ENCODE measurements at regions not wholly inside any gene's neighbourhood (a gene's known extent, or its start where the extent isn't known, plus 50 kb on each side); places are given as distances from the start of the nearest gene placed in this dataset.
"Not testable (repeated sequence)": the region's sequence is repeated elsewhere in the genome, so short reads cannot be mapped to it uniquely, and the experiment has no call there.

GRCh38 chr1:207196135-207196534 lies 92.1 kb downstream of the C4BPA start:
- H3K4me3 Mint-ChIP-seq (ENCODE audit: low read depth); intact Hi-C loops (cut with micrococcal nuclease); H3K9me3 Mint-ChIP-seq; H3K27ac Mint-ChIP-seq; H3K4me1 Mint-ChIP-seq (ENCODE audit: low read depth); DNase-seq (ENCODE audit: low spot score); H3K36me3 Mint-ChIP-seq (ENCODE audit: low read depth): not testable (repeated sequence)
- H3K27me3 Mint-ChIP-seq (ENCODE audit: low read depth) = peaks cover 12% of the 10 kb centered on the region

DNA sequence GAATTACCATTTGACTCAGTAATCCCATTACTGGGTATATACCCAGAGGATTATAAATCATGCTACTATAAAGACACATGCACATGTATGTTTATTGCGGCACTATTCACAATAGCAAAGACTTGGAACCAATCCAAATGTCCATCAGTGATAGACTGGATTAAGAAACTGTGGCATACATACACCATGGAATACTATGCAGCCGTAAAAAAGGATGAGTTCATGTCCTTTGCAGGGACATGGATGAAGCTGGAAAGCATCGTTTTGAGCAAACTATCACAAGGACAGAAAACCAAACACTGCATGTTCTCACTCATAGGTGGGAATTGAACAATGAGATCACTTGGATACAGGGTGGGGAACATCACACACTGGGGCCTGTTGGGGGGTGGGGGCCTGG lies 97.5 kb downstream of the C4BPA start:
- H3K27me3 Mint-ChIP-seq (ENCODE audit: low read depth); H3K4me1 Mint-ChIP-seq (ENCODE audit: low read depth); H3K9me3 Mint-ChIP-seq; H3K36me3 Mint-ChIP-seq (ENCODE audit: low read depth); intact Hi-C loops (cut with micrococcal nuclease); H3K4me3 Mint-ChIP-seq (ENCODE audit: low read depth); H3K27ac Mint-ChIP-seq; DNase-seq (ENCODE audit: low spot score): not testable (repeated sequence)

GRCh38 chr1:207202480-207202879 lies 98.4 kb downstream of the C4BPA start:
- H3K36me3 Mint-ChIP-seq (ENCODE audit: low read depth) = no peaks in the 10 kb centered on the region

DNA sequence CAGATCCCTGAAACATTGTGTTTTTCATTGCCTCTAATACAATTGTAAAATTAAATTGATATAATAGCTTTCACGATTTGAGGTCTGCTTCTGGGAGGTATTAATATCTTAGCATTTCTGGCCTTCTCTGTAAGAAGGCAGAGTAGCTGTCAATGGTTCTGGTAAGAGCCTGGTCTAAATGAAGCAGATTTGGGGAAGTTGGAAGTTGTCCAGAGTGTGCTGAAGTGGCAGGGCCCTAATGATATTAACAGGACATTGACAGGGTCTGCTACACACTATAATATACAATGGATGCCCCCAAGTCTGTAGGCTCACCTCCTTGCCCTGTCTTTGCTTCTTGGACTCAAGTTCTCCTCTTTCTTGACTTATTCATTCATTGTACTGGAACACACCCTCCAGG lies 99.5 kb downstream of the C4BPA start:
- no peak overlapping the region for H3K4me3 Mint-ChIP-seq (ENCODE audit: low read depth)
- intact Hi-C loops (cut with micrococcal nuclease) = no loop called here
- peaks cover 10% of the 10 kb centered on the region for H3K9me3 Mint-ChIP-seq
- H3K4me1 Mint-ChIP-seq (ENCODE audit: low read depth) = peaks cover 2% of the 10 kb centered on the region
- H3K36me3 Mint-ChIP-seq (ENCODE audit: low read depth) = no peaks in the 10 kb centered on the region
- peaks cover 4% of the 10 kb centered on the region for H3K27me3 Mint-ChIP-seq (ENCODE audit: low read depth)
- DNase-seq (ENCODE audit: low spot score) = no peak
- H3K27ac Mint-ChIP-seq = no peak overlapping the region

More at GRCh38 chr1:207202480-207202879, 98.4 kb downstream of the C4BPA start:
- H3K27me3 Mint-ChIP-seq (ENCODE audit: low read depth) = peaks cover 4% of the 10 kb centered on the region
- peaks cover 2% of the 10 kb centered on the region for H3K4me1 Mint-ChIP-seq (ENCODE audit: low read depth)
- no peak for DNase-seq (ENCODE audit: low spot score)
- no peak overlapping the region for H3K27ac Mint-ChIP-seq
- intact Hi-C loops (cut with micrococcal nuclease) = no loop called here
- no peak overlapping the region for H3K4me3 Mint-ChIP-seq (ENCODE audit: low read depth)
- peaks cover 10% of the 10 kb centered on the region for H3K9me3 Mint-ChIP-seq

- no peak overlapping the region for H3K27ac Mint-ChIP-seq
- H3K4me1 Mint-ChIP-seq (ENCODE audit: low read depth) = peaks cover 2% of the 10 kb centered on the region
- no peaks in the 10 kb centered on the region for H3K27me3 Mint-ChIP-seq (ENCODE audit: low read depth)
- no peak overlapping the region for H3K4me3 Mint-ChIP-seq (ENCODE audit: low read depth)
- no peaks in the 10 kb centered on the region for H3K36me3 Mint-ChIP-seq (ENCODE audit: low read depth)
- H3K9me3 Mint-ChIP-seq = peaks cover 10% of the 10 kb centered on the region
- intact Hi-C loops (cut with micrococcal nuclease) = no loop called here
- no peak for DNase-seq (ENCODE audit: low spot score)
Measured at GRCh38 chr1:207205614-207206061, 101.6 kb downstream of the C4BPA start.

DNA sequence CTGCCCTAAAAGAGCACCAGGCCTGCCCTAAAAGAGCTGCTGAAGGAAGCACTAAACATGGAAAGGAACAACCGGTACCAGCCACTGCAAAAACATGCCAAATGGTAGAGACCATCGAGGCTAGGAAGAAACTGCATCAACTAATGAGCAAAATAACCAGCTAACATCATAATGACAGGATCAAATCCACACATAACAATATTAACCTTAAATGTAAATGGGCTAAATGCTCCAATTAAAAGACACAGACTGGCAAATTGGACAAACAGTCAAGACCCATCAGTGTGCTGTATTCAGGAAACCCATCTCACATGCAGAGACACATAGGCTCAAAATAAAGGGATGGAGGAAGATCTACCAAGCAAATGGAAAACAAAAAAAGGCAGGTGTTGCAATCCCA lies 104.7 kb downstream of the C4BPA start:
- intact Hi-C loops (cut with micrococcal nuclease); DNase-seq (ENCODE audit: low spot score); H3K27ac Mint-ChIP-seq; H3K9me3 Mint-ChIP-seq; H3K4me1 Mint-ChIP-seq (ENCODE audit: low read depth); H3K4me3 Mint-ChIP-seq (ENCODE audit: low read depth); H3K36me3 Mint-ChIP-seq (ENCODE audit: low read depth); H3K27me3 Mint-ChIP-seq (ENCODE audit: low read depth): not testable (repeated sequence)

GRCh38 chr1:207214453-207214852 lies 107.0 kb upstream of the CD55 start:
- Mint-ChIP-seq H3K27ac (no peak overlapping the region), H3K4me3 (ENCODE audit: low read depth) (no peak overlapping the region), H3K27me3 (ENCODE audit: low read depth) (no peaks in the 10 kb centered on the region), H3K36me3 (ENCODE audit: low read depth) (no peaks in the 10 kb centered on the region), H3K9me3 (peaks cover 8% of the 10 kb centered on the region), H3K4me1 (ENCODE audit: low read depth) (peaks cover 4% of the 10 kb centered on the region)
- no peak for DNase-seq (ENCODE audit: low spot score)
- intact Hi-C loops (cut with micrococcal nuclease) = no loop called here

DNA sequence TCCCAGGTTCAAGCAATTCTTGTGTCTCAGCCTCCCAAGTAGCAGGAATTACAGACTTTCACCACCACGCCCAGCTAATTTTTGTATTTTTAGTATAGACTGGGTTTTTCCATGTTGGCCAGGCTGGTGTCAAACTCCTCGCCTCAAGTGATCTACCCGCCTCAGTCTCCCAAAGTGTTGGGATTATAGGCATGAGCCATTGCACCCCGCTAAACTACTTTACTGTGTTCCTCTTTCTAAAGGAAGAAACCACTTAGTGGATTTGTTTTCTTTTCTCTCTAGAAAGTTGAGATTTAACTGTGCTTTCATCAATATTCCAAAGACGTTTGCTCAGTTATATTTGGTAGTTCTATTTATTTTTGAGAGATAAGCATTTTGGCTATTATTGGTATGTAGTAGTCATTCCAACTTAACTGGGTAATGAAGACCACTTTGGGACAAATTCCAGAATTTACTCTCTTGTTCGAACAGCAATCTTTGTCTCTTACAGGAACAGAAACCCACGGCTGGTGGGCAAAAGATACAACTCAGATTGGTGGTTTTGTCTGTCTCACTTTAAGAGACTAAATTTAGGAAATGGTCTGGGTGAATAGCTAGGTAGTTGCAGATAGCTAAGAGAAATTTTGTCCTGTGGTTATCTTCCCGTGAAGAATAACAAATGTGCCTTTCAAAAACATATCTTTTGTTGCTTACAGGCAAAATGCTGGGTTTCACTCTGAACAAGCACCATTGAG lies 103.5 kb upstream of the CD55 start:
- H3K36me3 Mint-ChIP-seq (ENCODE audit: low read depth) = no peaks in the 10 kb centered on the region
- intact Hi-C loops (cut with micrococcal nuclease) = no loop called here
- DNase-seq (ENCODE audit: low spot score) = no peak
- H3K4me3 Mint-ChIP-seq (ENCODE audit: low read depth) = no peak overlapping the region
- H3K4me1 Mint-ChIP-seq (ENCODE audit: low read depth) = peaks cover 6% of the 10 kb centered on the region
- no peak overlapping the region for H3K27ac Mint-ChIP-seq
- peaks cover 8% of the 10 kb centered on the region for H3K9me3 Mint-ChIP-seq
- peaks cover 2% of the 10 kb centered on the region for H3K27me3 Mint-ChIP-seq (ENCODE audit: low read depth)

GRCh38 chr1:207218512-207219362 lies 102.7 kb upstream of the CD55 start:
- Mint-ChIP-seq H3K9me3 (peaks cover 8% of the 10 kb centered on the region), H3K27me3 (ENCODE audit: low read depth) (peaks cover 2% of the 10 kb centered on the region), H3K27ac (no peak overlapping the region), H3K4me3 (ENCODE audit: low read depth) (no peak overlapping the region), H3K36me3 (ENCODE audit: low read depth) (no peaks in the 10 kb centered on the region), H3K4me1 (ENCODE audit: low read depth) (peaks cover 6% of the 10 kb centered on the region)
- intact Hi-C loops (cut with micrococcal nuclease) = no loop called here
- DNase-seq (ENCODE audit: low spot score) = no peak

DNA sequence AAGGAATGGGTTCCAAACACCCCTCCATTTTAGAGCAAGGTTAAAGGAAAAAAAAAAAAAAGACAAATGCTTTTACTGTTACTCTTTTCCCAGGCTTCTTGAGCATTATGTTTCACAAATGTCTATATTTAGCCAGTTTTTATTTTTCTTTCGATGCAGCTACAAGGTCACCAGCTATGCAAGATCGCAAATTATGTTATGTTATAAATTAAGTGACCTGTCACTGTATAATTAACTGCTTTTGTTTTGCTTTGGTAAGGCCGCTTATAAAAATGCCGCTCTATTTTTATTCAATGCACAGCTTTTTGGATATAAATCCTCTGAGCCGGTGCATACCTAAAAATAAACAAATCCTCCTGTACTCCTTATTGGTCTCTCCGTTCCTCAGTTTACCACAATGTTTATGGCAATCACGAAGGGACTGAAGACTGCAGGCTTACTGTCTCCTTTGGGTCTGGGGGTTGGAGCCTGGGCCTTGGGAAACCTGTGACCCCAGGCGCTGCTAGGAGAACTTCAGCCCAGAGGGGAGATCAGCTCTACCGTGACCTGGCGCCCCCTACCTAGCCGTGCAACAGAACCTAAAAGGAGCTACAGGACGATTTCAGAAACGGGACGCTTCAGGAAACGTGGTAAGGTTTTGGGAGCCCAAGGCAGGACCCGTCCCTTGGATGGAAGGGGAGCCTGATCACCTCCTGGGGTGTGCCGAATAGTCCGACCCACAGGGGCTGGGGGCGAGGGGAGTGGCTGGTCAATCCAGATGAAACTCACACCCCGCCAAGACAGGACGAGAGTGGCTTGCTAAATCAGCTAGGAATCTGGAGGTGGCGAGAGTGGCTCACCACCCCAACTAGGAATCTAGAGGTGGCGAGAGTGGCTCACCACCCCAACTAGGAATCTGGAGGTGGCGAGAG lies 101.2 kb upstream of the CD55 start:
- intact Hi-C loops (cut with micrococcal nuclease) = no loop called here
- no peak overlapping the region for H3K4me3 Mint-ChIP-seq (ENCODE audit: low read depth)

DNA sequence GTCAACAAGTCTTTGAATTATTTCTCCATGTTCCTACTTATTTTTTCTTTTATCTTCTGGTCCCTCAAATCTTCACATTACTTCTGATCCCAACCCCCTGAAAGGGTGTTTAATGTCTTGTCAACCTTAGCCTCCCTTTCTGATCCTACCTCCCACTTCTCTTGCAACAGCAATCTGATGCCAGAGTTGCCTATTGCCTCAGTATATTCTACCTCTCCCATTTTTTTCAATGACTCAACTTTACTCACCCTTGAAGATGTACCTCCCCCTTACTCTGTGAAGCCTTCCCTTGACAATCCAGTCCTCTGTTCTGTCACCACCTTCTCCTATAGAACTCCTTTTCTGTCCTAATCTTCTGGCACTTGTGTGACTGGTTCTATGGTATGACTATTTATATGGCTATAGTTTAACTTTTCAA lies 99.5 kb upstream of the CD55 start:
- H3K27me3 Mint-ChIP-seq (ENCODE audit: low read depth) = peaks cover 2% of the 10 kb centered on the region
- intact Hi-C loops (cut with micrococcal nuclease) = no loop called here
- H3K4me1 Mint-ChIP-seq (ENCODE audit: low read depth) = peaks cover 6% of the 10 kb centered on the region
- no peaks in the 10 kb centered on the region for H3K36me3 Mint-ChIP-seq (ENCODE audit: low read depth)
- H3K4me3 Mint-ChIP-seq (ENCODE audit: low read depth) = no peak overlapping the region
- DNase-seq (ENCODE audit: low spot score) = no peak
- H3K9me3 Mint-ChIP-seq = no peaks in the 10 kb centered on the region
- H3K27ac Mint-ChIP-seq = no peak overlapping the region

More for the DNA sequence above, 101.2 kb upstream of the CD55 start:
- peaks cover 2% of the 10 kb centered on the region for H3K27me3 Mint-ChIP-seq (ENCODE audit: low read depth)
- no peaks in the 10 kb centered on the region for H3K9me3 Mint-ChIP-seq
- H3K4me1 Mint-ChIP-seq (ENCODE audit: low read depth) = peaks cover 6% of the 10 kb centered on the region
- DNase-seq (ENCODE audit: low spot score) = no peak
- H3K27ac Mint-ChIP-seq = no peak overlapping the region
- no peaks in the 10 kb centered on the region for H3K36me3 Mint-ChIP-seq (ENCODE audit: low read depth)

DNA sequence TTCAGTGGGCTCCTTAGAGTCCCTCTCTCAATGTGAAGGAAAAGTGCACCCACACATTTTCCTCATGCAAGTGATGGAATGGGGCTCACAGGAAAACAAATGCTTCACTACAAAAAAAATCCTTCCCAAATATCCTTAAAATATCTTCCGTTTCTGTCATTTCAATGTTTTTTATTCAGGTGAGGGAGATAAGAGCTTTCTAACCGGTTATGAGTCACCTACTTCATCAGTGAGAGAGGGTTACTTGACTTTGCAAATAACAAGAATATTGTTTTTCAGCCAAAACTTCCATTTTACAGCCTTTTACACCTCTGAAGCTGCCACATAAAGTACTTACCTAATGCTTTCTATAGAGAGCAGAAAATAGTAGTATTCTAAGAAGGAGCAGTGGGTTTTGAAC lies 98.3 kb upstream of the CD55 start:
- no peaks in the 10 kb centered on the region for H3K9me3 Mint-ChIP-seq
- intact Hi-C loops (cut with micrococcal nuclease) = no loop called here
- H3K4me1 Mint-ChIP-seq (ENCODE audit: low read depth) = peaks cover 6% of the 10 kb centered on the region

More for the DNA sequence above, 98.3 kb upstream of the CD55 start:
- Mint-ChIP-seq H3K27me3 (ENCODE audit: low read depth) (peaks cover 2% of the 10 kb centered on the region), H3K4me3 (ENCODE audit: low read depth) (no peak overlapping the region), H3K27ac (no peak overlapping the region), H3K36me3 (ENCODE audit: low read depth) (no peaks in the 10 kb centered on the region)
- no peak for DNase-seq (ENCODE audit: low spot score)
